Common myeloid progenitor, CD34-positive (primary cell): ENCODE measurements at regions not wholly inside any gene's neighbourhood (a gene's known extent, or its start where the extent isn't known, plus 50 kb on each side); places are given as distances from the start of the nearest gene placed in this dataset.

Source experiments
- CTCF ChIA-PET: fragments of 350-600 bp; sonication (Branson Sonifier 250); formaldehyde crosslinking; loops from one replicate; lab custom pipeline; 2021; ENCODE audit warnings: antibody characterized with exemption; lab: Charles Lee
- POLR2A ChIA-PET: fragments of 350-600 bp; sonication (Branson Sonifier 250); formaldehyde crosslinking; loops from one replicate; lab custom pipeline; 2021; ENCODE audit warnings: antibody characterized with exemption; lab: Charles Lee
- DNase-seq, 3 donors: peaks; one replicate each; pipeline versions ENCODE4 v3.0.0 to v3.0.0-alpha.2; 2013
- H3K27ac ChIP-seq, 2 experiments: 1 replicate in 1 of 2; 2 replicates in 1 of 2; pipeline ENCODE4 v1.7.0; 2013; ENCODE audit warnings: inconsistent platforms in 2 of 2, low read length in 2 of 2, mild to moderate bottlenecking in 2 of 2, low read depth in 1 of 2, moderate library complexity in 1 of 2; ENCODE audit not compliant: severe bottlenecking in 2 of 2, insufficient read depth in 1 of 2, poor library complexity in 1 of 2
- H3K27me3 ChIP-seq, 5 experiments: replicated peaks in 2 of 5; 1 replicate in 3 of 5; 2 replicates in 2 of 5; pipeline versions ENCODE4 v1.6.1 to v1.7.0; 2013; ENCODE audit warnings: low read length in 4 of 5, mild to moderate bottlenecking in 2 of 5, moderate library complexity in 2 of 5, inconsistent platforms in 1 of 5; ENCODE audit not compliant: insufficient read depth in 5 of 5, control insufficient read depth in 4 of 5
- H3K36me3 ChIP-seq, 4 experiments: 1 replicate in 2 of 4; 2 replicates in 2 of 4; pipeline versions ENCODE4 v1.6.1 to v1.7.0; 2013; ENCODE audit warnings: low read length in 3 of 4, control low read depth in 1 of 4, mild to moderate bottlenecking in 1 of 4; ENCODE audit not compliant: control insufficient read depth in 4 of 4, insufficient read depth in 4 of 4
- H3K4me1 ChIP-seq, 4 experiments: 1 replicate in 3 of 4; 2 replicates in 1 of 4; pipeline versions ENCODE4 v1.6.1 to v1.7.1; 2013; ENCODE audit warnings: low read length in 3 of 4, mild to moderate bottlenecking in 3 of 4, control low read depth in 1 of 4, inconsistent platforms in 1 of 4, moderate library complexity in 1 of 4; ENCODE audit not compliant: control insufficient read depth in 4 of 4, insufficient read depth in 4 of 4; ENCODE audit errors: control extremely low read depth in 1 of 4
- H3K4me3 ChIP-seq, 7 experiments: 1 replicate in 4 of 7; 2 replicates in 3 of 7; pipeline versions ENCODE4 v1.5.1 to v1.7.0; 2013; ENCODE audit warnings: mild to moderate bottlenecking in 7 of 7, low read length in 6 of 7, moderate library complexity in 6 of 7, inconsistent platforms in 2 of 7, low read depth in 2 of 7, control low read depth in 1 of 7; ENCODE audit not compliant: insufficient read depth in 4 of 7, control insufficient read depth in 1 of 7; ENCODE audit errors: extremely low read depth in 1 of 7
- H3K9me3 ChIP-seq, 5 experiments: 1 replicate in 4 of 5; 2 replicates in 1 of 5; pipeline versions ENCODE4 v1.6.1 to v1.7.1; 2013; ENCODE audit warnings: low read length in 4 of 5, mild to moderate bottlenecking in 2 of 5, inconsistent platforms in 1 of 5, low read depth in 1 of 5, moderate library complexity in 1 of 5; ENCODE audit not compliant: control insufficient read depth in 4 of 5, insufficient read depth in 2 of 5; ENCODE audit errors: control extremely low read depth in 1 of 5
- WGBS: methylation state at CpG from one replicate; pipeline ENCODE4 v1.1.5; 2013; ENCODE audit not compliant: insufficient coverage; 5-methylcytosine and 5-hydroxymethylcytosine counted together

DNA sequence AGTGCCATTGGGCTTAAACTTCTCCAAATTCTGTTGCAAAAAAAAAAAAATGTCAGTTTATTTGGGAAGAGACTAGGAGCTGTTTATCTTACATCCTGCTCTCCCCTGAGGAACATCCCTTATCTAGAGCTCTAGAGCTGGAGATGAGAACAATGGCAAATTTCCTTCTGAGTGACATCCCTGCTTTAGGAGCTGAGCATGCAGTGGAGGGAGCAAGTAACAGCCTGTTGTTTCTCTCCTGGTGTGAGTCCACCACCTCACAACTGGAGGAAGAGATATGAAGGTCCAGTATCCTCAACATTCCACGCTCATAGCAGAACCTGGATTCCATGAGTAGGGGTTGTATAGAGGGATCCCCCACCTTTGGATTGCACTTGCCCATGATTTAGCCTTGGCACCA lies 676.4 kb downstream of the PCDH18 start:
- Histone ChIP-seq H3K4me1 (no peaks in the 10 kb centered on the region), H3K27me3 (peaks cover 0 to under 1% (median 0%) of the 10 kb centered on the region in 5 experiments), H3K9me3 (no peaks in the 10 kb centered on the region), H3K4me3 (no peak overlapping the region), H3K27ac (no peak overlapping the region), H3K36me3 (no peaks in the 10 kb centered on the region)
- ChIA-PET POLR2A (interaction anchor here (0.7 kb wide), 1 partner anchor 609 kb away, joined by 3 read pairs; no protein-coding TSS in a partner anchor), CTCF (interaction anchor here (0.6 kb wide), 1 partner anchor 796 kb away, joined by 4 read pairs; no protein-coding TSS in a partner anchor)
- no CpG with 5 or more reads among the region's 1 CpG for WGBS
- no peak for DNase-seq

DNA sequence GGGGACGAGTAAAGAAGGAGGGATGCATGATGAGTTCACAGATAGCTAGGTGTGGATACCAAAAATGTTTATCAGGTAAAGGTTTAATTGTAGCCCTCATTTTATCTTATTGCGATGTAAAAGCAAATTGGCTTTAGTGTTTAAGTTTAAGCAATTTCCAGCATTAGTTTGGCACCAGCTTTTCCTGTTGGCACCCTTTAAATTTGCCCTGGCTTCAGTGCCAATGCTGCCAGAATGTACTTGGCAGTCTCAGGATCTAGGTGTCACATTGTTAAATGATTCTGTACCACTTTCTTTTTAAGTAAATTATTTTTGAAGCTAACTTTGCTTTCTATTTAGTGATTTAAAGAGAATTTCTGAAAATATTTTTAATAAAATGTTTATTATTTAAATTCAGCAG lies 681.8 kb downstream of the PCDH18 start:
- no peaks in the 10 kb centered on the region for H3K4me1 ChIP-seq
- no peaks in the 10 kb centered on the region for H3K36me3 ChIP-seq
- H3K27me3 ChIP-seq, result peaks cover 0 to 1% (median 0%) of the 10 kb centered on the region in 5 experiments
- ChIA-PET CTCF (no interaction called here), POLR2A (no interaction called here)
- no peak for DNase-seq
- WGBS, result 90% methylated on average over 2 of the region's 2 CpGs
- H3K27ac ChIP-seq, result no peak overlapping the region
- H3K9me3 ChIP-seq, result no peaks in the 10 kb centered on the region
- no peak overlapping the region for H3K4me3 ChIP-seq

DNA sequence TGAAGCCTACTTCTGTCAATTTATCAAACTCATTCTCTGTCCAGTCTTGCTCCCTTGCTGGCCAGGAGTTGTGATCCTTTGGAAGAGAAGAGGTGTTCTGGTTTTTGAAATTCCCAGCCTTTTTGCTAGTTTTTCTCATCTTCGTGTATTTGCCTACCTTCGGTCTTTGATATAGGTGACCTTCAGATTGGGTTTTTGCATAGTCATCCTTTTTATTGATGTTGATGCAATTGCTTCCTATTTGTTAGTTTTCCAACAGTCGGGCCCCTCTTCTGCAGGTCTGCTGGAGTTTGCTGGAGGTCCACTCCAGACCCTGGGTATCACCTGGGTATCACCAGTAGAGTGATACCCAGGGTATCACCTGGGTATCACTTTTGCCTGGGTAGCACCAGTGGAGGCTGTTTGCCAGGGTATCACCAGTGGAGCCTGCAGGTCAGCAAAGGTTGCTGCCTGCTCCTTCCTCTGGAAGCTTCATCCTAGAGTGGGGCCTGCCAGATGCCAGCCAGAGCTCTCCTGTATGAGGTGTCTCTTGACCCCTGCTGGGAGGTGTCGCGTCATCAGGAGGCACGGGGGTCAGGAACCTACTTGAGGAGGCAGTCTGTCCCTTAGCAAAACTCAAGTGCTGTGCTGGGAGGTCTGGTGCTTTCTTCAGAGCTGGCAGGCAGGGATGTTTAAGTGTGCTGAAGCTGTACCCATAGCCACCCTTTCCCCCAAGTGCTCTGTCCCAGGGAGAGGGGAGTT lies 684.2 kb downstream of the PCDH18 start:
- WGBS, result 100% methylated on average over 4 of the region's 6 CpGs
- no peak overlapping the region for H3K27ac ChIP-seq
- peaks cover 0 to 1% (median 0%) of the 10 kb centered on the region in 5 experiments for H3K27me3 ChIP-seq
- ChIA-PET POLR2A (no interaction called here), CTCF (interaction anchor here (0.7 to 1.4 kb wide), 3 partner anchors 8 to 17 kb away, joined by 3 read pairs; no protein-coding TSS in a partner anchor)
- no peak for DNase-seq
- no peaks in the 10 kb centered on the region for H3K4me1 ChIP-seq
- no peaks in the 10 kb centered on the region for H3K36me3 ChIP-seq
- no peaks in the 10 kb centered on the region for H3K9me3 ChIP-seq
- no peak overlapping the region for H3K4me3 ChIP-seq

GRCh38 chr4:136841526-136841925 lies 690.8 kb downstream of the PCDH18 start:
- no peak overlapping the region for H3K27ac ChIP-seq
- ChIA-PET POLR2A (no interaction called here), CTCF (no interaction called here)
- H3K4me3 ChIP-seq, result no peak overlapping the region
- H3K27me3 ChIP-seq, result no peaks in the 10 kb centered on the region
- no peak for DNase-seq
- no peaks in the 10 kb centered on the region for H3K4me1 ChIP-seq
- no CpG with 5 or more reads among the region's 2 CpGs for WGBS
- no peaks in the 10 kb centered on the region for H3K9me3 ChIP-seq
- no peaks in the 10 kb centered on the region for H3K36me3 ChIP-seq

- DNase-seq, result no peak
- no peaks in the 10 kb centered on the region for H3K9me3 ChIP-seq
- H3K36me3 ChIP-seq, result no peaks in the 10 kb centered on the region
- ChIA-PET CTCF (interaction anchor here (1.5 kb wide), 1 partner anchor 10 kb away, joined by 3 read pairs; no protein-coding TSS in a partner anchor), POLR2A (no interaction called here)
- H3K4me1 ChIP-seq, result no peaks in the 10 kb centered on the region
- no peaks in the 10 kb centered on the region for H3K27me3 ChIP-seq
- H3K4me3 ChIP-seq, result no peak overlapping the region
- H3K27ac ChIP-seq, result no peak overlapping the region
Measured at GRCh38 chr4:136838607-136839006, 693.7 kb downstream of the PCDH18 start.

DNA sequence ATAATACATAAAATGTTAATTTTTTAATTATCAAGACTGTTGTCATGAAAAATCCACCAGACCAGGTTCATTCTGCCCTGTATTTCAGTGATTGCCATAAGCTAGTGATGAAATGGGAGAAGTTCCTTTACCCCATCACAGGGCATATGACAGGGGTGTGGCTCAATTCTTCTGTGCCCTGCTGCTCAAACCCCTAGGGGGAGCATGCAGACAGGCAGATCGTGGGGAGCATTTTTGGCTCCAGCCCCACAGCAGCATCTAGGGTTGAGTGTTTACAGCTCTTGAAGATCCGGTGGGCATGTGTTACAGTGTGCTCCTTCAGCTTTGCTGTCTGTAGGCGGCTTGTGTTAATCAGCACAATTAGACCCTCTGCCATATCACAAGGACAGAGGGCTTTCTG lies 700.7 kb downstream of the PCDH18 start:
- H3K27ac ChIP-seq, result no peak overlapping the region
- WGBS, result 96% methylated on average over 3 of the region's 3 CpGs
- CTCF ChIA-PET, result interaction anchor here (0.9 kb wide), 1 partner anchor 33 kb away, joined by 5 read pairs; no protein-coding TSS in a partner anchor
- peak in 1 of 3 donors; percentile 5 for DNase-seq
- H3K36me3 ChIP-seq, result no peaks in the 10 kb centered on the region
- POLR2A ChIA-PET, result interaction anchor here (0.6 kb wide), 1 partner anchor 92 kb away, joined by 3 read pairs; no protein-coding TSS in a partner anchor
- no peaks in the 10 kb centered on the region for H3K4me1 ChIP-seq
- no peaks in the 10 kb centered on the region for H3K27me3 ChIP-seq
- H3K4me3 ChIP-seq, result no peak overlapping the region
- no peaks in the 10 kb centered on the region for H3K9me3 ChIP-seq

DNA sequence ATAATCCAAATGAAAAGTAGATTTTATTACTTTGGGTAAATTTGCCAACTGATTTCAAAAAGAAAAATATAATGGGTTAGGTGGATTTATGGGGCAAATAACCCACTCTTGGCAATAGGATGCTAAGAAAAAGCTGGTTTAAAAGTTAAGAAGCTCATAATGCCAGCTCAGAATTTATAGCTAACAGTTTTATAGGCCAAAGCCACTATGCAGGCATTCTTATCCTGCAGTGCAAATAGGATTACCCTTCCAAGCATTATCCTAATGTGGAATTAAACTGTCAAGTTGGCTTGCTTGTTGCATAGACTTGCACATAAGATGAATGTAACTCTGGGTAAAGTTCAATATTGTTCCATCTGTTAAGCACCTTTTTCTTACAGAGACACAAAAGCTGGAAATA lies 703.0 kb downstream of the PCDH18 start:
- no peak for DNase-seq
- ChIA-PET POLR2A (no interaction called here), CTCF (interaction anchor here (1.0 kb wide), 1 partner anchor 18 kb away, joined by 3 read pairs; no protein-coding TSS in a partner anchor)
- no peaks in the 10 kb centered on the region for H3K36me3 ChIP-seq
- no peak overlapping the region for H3K4me3 ChIP-seq
- no peaks in the 10 kb centered on the region for H3K27me3 ChIP-seq
- no peaks in the 10 kb centered on the region for H3K9me3 ChIP-seq
- H3K27ac ChIP-seq, result no peak overlapping the region
- no peaks in the 10 kb centered on the region for H3K4me1 ChIP-seq
